Hepatocyte (in vitro differentiated cells): ENCODE measurements at regions not wholly inside any gene's neighbourhood (a gene's known extent, or its start where the extent isn't known, plus 50 kb on each side); places are given as distances from the start of the nearest gene placed in this dataset.

Experiments
- DNase-seq: peaks from one replicate; pipeline ENCODE4 v3.0.0-alpha.2; 2016; ENCODE audit warnings: low spot score
- H2AFZ ChIP-seq: fragments of 200-600 bp; sonication (generic); 2 replicates; pipeline ENCODE4 v1.6.0; 2016; ENCODE audit warnings: antibody characterized with exemption, mild to moderate bottlenecking
- H3K27ac ChIP-seq: fragments of 200-600 bp; sonication (generic); 2 replicates; pipeline ENCODE4 v1.5.1; 2016; ENCODE audit warnings: mild to moderate bottlenecking
- H3K27me3 ChIP-seq: fragments of 200-600 bp; sonication (generic); 2 replicates; pipeline ENCODE4 v1.6.1; 2016
- H3K36me3 ChIP-seq: fragments of 200-600 bp; sonication (generic); replicated peaks from 2 replicates; pipeline ENCODE4 v1.5.1; 2016; ENCODE audit warnings: low read depth; ENCODE audit not compliant: insufficient read depth
- H3K4me1 ChIP-seq: fragments of 200-600 bp; sonication (generic); 2 replicates; pipeline ENCODE4 v1.5.1; 2016; ENCODE audit warnings: mild to moderate bottlenecking, moderate library complexity; ENCODE audit not compliant: insufficient read depth
- H3K4me2 ChIP-seq: fragments of 200-600 bp; sonication (generic); 2 replicates; pipeline ENCODE4 v1.6.0; 2016
- H3K4me3 ChIP-seq: fragments of 200-600 bp; sonication (generic); 2 replicates; pipeline ENCODE4 v1.5.1; 2016; ENCODE audit warnings: mild to moderate bottlenecking
- H3K79me2 ChIP-seq: fragments of 200-600 bp; sonication (generic); 2 replicates; pipeline ENCODE4 v1.6.0; 2017; ENCODE audit warnings: mild to moderate bottlenecking
- H3K9me2 ChIP-seq: fragments of 200-600 bp; sonication (generic); replicated peaks from 2 replicates; pipeline ENCODE4 v1.6.0; 2017; ENCODE audit warnings: mild to moderate bottlenecking; ENCODE audit not compliant: insufficient read depth
- H3K9me3 ChIP-seq: fragments of 200-600 bp; sonication (generic); 2 replicates; pipeline ENCODE4 v1.5.1; 2016; ENCODE audit warnings: low read depth, mild to moderate bottlenecking
- H4K20me1 ChIP-seq: fragments of 200-600 bp; sonication (generic); 2 replicates; pipeline ENCODE4 v1.6.0; 2016; ENCODE audit warnings: mild to moderate bottlenecking; ENCODE audit not compliant: insufficient read depth, poor library complexity, severe bottlenecking
- EZH2 ChIP-seq: fragments of 200-600 bp; sonication (generic); IDR thresholded peaks from 2 replicates; pipeline ENCODE4 v1.6.1; 2016; ENCODE audit warnings: antibody characterized with exemption, mild to moderate bottlenecking, borderline replicate concordance
- EZH2phosphoT487 ChIP-seq: fragments of 200-600 bp; sonication (generic); IDR thresholded peaks from one replicate; pipeline ENCODE4 v1.6.1; 2018; ENCODE audit warnings: antibody characterized with exemption, mild to moderate bottlenecking, low read depth, moderate library complexity; ENCODE audit not compliant: unreplicated experiment, severe bottlenecking
- WGBS: methylation state at CpG from one replicate; pipeline ENCODE4 v1.1.6; 2016; ENCODE audit warnings: low lambda C conversion rate; ENCODE audit errors: missing lambda C conversion rate; 5-methylcytosine and 5-hydroxymethylcytosine counted together
- TF ChIP-seq, protein P1 (sequence below): fragments of 200-600 bp; sonication (generic); IDR thresholded peaks from 2 replicates; pipeline ENCODE4 v1.5.1; 2016; ENCODE audit warnings: antibody characterized with exemption, mild to moderate bottlenecking; ENCODE audit not compliant: poor library complexity

DNA sequence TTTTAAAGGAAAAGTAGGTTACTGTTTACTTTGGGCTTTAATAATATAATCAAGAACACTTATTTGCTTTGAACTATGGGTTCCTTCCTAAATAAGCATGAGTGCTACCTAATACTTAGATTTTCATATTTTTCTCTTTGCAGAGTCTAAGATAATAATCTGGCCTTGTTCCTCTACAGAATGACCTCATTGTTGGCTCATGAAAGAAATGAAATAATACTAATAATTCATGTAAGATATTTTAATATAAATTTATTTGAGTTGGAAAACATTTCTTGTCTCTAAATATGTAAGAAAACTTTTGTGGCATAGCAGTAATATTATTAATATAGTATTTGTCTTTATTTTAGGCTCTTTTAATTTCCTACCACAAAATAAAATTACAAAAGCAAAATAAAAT lies 601.3 kb downstream of the IQCM start:
- Histone ChIP-seq H4K20me1 (no peaks in the 10 kb centered on the region), H3K79me2 (no peaks in the 10 kb centered on the region), H2AFZ (no peak overlapping the region), H3K4me1 (no peaks in the 10 kb centered on the region), H3K9me2 (no peaks in the 10 kb centered on the region), H3K27ac (no peak overlapping the region), H3K36me3 (no peaks in the 10 kb centered on the region), H3K27me3 (no peaks in the 10 kb centered on the region), H3K4me3 (no peak overlapping the region), H3K9me3 (no peaks in the 10 kb centered on the region), H3K4me2 (no peak overlapping the region)
- DNase-seq, result no peak
- TF ChIP-seq, protein P1, sequence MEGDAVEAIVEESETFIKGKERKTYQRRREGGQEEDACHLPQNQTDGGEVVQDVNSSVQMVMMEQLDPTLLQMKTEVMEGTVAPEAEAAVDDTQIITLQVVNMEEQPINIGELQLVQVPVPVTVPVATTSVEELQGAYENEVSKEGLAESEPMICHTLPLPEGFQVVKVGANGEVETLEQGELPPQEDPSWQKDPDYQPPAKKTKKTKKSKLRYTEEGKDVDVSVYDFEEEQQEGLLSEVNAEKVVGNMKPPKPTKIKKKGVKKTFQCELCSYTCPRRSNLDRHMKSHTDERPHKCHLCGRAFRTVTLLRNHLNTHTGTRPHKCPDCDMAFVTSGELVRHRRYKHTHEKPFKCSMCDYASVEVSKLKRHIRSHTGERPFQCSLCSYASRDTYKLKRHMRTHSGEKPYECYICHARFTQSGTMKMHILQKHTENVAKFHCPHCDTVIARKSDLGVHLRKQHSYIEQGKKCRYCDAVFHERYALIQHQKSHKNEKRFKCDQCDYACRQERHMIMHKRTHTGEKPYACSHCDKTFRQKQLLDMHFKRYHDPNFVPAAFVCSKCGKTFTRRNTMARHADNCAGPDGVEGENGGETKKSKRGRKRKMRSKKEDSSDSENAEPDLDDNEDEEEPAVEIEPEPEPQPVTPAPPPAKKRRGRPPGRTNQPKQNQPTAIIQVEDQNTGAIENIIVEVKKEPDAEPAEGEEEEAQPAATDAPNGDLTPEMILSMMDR, result no peak
- no peak for TF ChIP-seq EZH2phosphoT487

DNA sequence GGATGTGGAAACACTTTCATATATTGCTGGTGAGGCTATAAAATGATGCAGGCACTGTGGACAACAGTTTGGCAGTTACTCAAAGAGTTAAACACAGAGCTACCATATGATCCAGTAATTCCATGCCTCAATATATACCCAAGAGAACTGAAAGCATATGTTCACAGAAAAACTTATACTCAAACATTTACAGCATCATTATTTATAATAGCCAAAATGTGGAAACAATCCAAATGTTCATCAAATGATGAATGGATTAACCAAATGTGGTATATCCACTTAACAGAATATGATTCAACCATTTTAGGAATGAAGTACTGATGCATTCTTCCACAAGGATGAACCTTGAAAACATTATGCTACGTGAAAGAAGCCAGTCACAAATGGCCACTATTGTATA lies 603.8 kb downstream of the IQCM start:
- no peak for TF ChIP-seq EZH2
- TF ChIP-seq EZH2phosphoT487, result no peak
- TF ChIP-seq, protein P1, result no peak
- no peaks in the 10 kb centered on the region for H4K20me1 ChIP-seq
- no peaks in the 10 kb centered on the region for H3K79me2 ChIP-seq
- no peaks in the 10 kb centered on the region for H3K9me2 ChIP-seq
- no peak overlapping the region for H3K4me3 ChIP-seq
- DNase-seq, result no peak
- no peak overlapping the region for H3K4me2 ChIP-seq
- no peaks in the 10 kb centered on the region for H3K36me3 ChIP-seq
- 79% methylated on average over 1 of the region's 1 CpG for WGBS
- no peaks in the 10 kb centered on the region for H3K9me3 ChIP-seq
- H3K27ac ChIP-seq, result no peak overlapping the region
- H3K4me1 ChIP-seq, result no peaks in the 10 kb centered on the region
- H2AFZ ChIP-seq, result no peak overlapping the region
- H3K27me3 ChIP-seq, result no peaks in the 10 kb centered on the region

DNA sequence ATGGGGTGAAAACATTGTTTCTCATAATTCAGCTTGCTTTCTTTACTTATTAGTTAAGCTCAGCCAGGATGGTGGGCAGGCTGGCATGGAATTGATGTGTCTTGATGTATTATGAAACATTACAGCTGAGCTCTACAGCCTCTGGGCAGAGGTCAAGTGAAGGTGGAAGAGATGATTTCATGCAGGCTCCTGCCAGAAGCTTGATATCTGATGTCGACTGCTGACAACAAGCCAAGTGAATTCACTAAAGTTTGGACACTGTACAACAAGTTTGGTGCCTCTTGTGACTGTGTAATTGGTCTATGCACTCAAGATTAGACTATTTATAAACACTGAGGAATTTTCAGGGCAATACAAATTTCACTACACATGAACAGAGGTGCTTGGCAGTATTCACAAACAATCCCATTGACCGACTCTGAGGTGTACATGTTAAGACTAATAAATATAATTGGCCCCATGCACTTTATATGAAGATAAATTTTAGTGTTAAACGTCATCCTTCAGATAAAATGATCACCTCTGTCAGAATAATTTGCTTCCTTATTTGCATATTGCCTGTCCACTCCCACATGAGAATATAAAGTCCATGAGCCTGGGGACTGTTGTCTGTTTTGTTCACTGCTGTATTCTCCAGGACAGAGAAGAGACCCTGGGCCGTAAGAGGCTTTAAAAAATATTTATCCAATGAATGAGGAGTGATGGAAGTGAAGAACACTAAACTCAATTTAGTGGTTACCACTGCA lies 612.2 kb downstream of the IQCM start:
- no peak overlapping the region for H3K4me2 ChIP-seq
- no peak overlapping the region for H3K27ac ChIP-seq
- H3K4me1 ChIP-seq, result no peaks in the 10 kb centered on the region
- no peaks in the 10 kb centered on the region for H3K27me3 ChIP-seq
- H3K4me3 ChIP-seq, result no peak overlapping the region
- no peak for DNase-seq
- H3K36me3 ChIP-seq, result no peaks in the 10 kb centered on the region
- H2AFZ ChIP-seq, result no peak overlapping the region
- no peaks in the 10 kb centered on the region for H4K20me1 ChIP-seq
- H3K9me2 ChIP-seq, result no peaks in the 10 kb centered on the region
- H3K9me3 ChIP-seq, result no peaks in the 10 kb centered on the region
- 63% methylated on average over 4 of the region's 4 CpGs for WGBS
- no peaks in the 10 kb centered on the region for H3K79me2 ChIP-seq
- TF ChIP-seq, protein P1, result no peak
- TF ChIP-seq EZH2 (no peak), EZH2phosphoT487 (no peak)
